Stimulated activated CD8-positive, alpha-beta memory T cell treated with anti-CD3 and anti-CD28 coated beads, Interleukin-4, amount 100 ng/mL, for 48 hours (primary cell): ENCODE measurements at regions not wholly inside any gene's neighbourhood (a gene's known extent, or its start where the extent isn't known, plus 50 kb on each side); places are given as distances from the start of the nearest gene placed in this dataset.
"Not testable (repeated sequence)": the region's sequence is repeated elsewhere in the genome, so short reads cannot be mapped to it uniquely, and the experiment has no call there.

Experiments used
- DNase-seq: peaks from one replicate; pipeline ENCODE4 v3.0.0-alpha.2; 2020

DNA sequence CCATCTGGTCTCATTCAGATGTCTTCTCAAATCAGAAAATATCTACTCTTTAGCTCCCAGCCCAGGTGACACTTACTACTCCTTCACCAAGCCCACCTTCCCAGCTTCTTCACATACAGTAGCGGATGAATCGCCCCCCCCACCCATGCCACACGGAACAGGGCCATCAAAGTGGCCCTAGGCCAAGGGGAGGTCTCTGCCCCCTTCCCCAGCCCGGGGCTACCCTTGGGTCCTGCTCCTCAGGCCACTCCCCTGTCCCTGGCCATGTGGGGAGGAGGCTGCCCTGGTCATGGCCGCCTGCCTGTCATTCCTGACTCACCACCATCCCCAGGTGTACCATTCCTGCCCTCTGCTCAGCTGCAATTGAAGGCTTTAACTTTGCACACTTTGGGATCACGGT lies 142.8 kb downstream of the NECTIN1 start:
- DNase-seq: no peak

- no peak for DNase-seq
These were observed 143.8 kb downstream of the NECTIN1 start for GRCh38 chr11:119585043-119585781.

- peak; percentile 25 for DNase-seq
These were observed 144.6 kb downstream of the NECTIN1 start for GRCh38 chr11:119584193-119585042.

DNA sequence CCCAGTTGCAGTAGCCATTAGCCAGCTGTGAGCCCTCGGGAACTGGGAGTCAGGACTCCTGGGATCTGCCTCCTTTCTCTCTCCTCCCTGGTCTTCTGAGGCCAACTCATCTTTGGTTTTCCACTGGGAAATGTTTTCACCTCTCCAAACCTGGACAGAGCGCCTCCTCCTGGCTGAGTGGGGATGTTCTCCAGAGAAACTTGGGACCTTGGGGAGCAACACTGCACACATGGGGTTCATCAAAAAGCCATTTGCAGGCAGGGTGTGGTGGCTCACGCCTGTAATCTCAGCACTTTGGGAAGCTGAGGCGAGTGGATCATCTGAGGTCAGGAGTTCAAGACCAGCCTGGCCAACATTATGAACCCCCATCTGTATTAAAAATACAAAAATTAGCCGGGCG lies 145.4 kb downstream of the NECTIN1 start:
- no peak for DNase-seq

DNA sequence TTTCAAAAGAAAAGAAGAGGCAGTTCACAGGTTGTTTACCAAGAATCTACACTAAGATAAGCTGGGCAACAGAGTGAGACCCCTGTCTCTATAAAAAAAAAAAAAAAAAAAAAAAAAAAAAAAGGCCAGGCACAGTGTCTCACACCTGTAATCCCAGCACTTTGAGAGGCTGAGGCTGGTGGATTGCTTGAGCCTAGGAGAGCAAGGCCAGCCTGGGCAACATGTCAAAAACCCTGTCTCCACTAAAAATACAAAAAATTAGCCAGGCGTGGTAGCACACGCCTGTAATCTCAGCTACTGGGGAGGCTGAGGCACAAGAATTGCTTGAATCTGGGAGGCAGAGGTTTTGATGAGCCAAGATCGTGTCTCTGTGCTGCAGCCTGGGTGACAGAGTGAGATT lies 147.6 kb downstream of the NECTIN1 start:
- not testable (repeated sequence) for DNase-seq

- no peak for DNase-seq
These were observed 148.2 kb downstream of the NECTIN1 start for GRCh38 chr11:119580751-119581150.

- DNase-seq: no peak
These were observed 148.9 kb downstream of the NECTIN1 start for GRCh38 chr11:119580081-119580480.

DNA sequence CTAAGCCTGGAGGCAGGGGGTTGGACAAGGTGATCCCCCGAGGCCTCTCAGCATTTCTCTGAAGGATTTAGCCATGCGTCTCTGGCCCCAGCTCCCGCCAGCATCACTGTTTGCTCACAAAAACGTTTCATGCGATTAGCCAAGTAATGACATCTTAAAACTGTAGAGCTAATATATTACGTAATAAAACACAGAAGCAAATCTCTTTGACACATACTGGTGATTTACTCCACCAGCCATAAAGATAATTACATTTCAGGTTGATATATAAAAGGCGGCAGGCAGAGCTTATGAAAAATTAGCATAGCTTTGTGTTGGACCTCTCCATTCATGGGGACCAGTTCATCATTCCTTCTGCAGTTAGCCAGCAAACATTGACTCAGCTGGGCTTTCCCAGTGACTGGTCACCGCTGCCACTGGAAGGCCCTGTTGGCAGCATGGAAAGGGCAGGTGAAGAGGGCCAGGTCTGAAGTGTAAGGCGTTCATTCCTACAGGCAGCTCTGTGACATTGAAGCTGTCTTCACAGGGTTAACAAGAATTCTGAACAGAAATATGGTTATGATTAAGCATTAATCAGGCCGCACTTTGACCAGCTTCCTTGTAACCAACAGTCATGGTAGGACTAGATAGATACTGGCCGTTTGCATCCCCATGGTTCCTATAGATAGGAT lies 150.3 kb downstream of the NECTIN1 start:
- DNase-seq: no peak

DNA sequence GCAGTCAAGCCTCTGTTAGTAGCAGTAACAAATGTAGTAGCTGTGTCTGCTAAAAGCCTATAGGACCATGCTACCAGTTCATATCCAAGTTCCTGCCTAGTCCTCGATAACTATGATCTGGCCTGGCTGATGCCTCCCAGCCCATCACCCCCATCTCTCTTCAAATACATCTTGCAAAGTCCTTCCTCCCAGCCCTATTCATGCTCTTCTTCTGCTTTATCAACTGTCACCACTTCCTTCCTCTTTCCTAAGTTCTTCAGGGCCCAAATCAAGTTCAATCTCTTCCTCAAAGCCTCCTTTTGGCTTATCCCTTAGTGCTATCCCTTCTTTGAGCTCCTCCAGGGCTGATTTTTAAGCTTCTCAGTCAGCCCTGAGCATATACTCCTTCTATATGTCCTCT lies 150.9 kb upstream of the THY1 start:
- no peak for DNase-seq

DNA sequence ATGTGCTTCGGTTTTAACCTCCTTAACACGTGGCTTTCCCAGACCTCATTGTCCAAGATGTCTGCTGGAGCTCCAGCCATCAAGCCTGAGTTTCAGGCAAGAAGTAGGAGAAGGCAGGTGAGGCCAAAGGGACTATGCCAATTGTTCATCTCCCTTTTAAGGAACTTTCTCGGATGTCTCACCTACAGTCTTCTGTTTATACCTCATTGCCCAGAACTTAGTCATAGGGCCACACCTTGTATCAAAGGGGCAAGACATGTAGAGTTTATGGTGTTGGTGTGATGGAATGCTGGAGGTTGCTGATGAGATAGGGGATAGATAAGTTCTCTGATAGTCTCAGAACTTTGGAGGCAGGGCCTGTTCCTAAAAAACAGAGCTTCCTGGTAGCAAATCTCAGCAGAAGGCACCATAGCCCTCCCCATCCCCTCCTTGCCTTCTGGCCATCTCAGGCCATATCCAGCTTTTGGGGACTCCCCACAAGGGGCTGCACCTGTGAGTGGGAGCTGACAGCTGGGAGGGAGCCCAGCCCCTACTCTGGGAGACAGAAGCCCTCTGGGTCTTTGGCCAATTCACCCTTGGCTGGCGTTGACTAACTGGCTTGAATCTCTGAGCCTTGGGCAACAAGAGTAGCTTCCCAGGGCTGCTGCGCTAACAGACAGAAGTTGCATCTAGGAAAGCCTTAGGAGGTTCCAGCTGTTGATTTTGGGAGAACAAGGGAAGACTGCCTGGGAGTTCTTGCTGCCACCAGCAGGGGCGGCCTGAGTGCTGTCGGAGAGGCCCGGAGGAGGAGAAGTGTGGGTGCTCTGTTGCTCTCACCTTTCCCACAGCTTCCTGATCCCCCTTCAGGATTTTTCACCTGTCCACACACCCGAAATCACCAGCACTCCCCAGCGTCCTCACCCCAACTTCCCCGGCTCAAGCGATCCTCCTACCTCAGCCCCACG lies 149.8 kb upstream of the THY1 start:
- DNase-seq: no peak

DNA sequence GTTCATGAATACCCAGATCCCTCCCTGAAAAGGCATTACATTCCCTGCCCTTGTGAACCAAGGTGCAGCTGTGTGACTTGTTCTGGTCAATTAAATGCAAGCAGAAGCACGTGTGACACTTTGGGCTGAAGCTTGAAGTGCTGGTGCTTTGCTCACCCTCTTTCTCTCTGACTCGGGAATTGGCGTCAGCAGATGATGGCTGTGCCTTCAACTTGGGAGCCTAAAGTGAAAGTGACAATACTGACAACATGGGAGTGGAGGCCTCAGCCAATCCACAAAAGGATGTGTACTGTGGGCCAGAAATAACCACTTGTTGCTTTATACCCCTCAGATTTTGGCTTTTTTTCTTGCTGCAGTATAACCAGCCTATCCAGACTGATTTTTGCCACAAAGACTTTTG lies 148.3 kb upstream of the THY1 start:
- DNase-seq: no peak

DNA sequence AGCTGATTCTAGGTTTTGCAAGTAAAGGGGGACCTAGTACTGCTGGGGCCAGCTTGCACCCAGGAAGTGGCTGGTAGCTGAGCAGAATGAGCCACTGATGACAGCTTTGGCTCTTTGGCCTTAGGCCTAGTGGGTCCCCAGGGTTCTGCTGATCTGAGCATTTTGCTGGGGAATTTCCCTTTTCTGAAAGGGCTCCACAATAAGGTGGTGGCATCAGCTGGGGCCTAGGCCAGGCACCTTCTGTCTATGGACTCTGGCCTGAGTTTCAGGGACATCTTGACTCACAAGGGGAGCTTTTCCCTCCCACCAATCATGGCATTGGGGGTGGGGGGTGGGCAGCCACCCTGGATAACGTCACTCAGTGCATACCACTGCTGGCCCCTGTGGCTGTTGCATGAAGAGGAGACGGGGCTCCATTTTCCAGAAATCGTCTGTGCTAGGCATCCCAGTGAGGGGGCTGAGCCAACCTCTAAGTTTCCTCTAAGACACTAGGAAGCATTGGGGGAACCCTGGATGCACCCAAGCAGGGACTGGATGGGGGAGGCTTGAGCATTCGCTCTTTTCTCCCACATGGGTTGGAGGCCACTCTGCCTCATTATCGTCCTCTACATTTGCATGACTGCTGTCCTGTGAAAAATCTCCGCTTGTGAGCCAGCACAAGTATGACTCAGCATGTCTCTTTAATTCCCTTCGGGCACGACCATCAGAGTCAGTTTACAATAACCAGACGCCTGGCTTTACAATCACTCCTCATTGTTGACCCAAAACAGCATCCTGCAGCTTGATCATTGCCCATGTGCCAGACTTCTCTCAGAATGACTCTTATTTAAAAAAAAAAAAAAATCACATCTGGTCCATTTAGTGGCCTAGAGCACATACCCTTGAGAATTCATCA lies 145.0 kb upstream of the THY1 start:
- DNase-seq: no peak

GRCh38 chr11:119566319-119566718 lies 143.3 kb upstream of the THY1 start:
- no peak for DNase-seq

- DNase-seq: not testable (repeated sequence)
These were observed 142.7 kb upstream of the THY1 start for GRCh38 chr11:119565693-119566092.

- DNase-seq: no peak
These were observed 138.0 kb upstream of the THY1 start for GRCh38 chr11:119560961-119561360.

- DNase-seq: no peak
These were observed 137.3 kb upstream of the THY1 start for GRCh38 chr11:119560291-119560690.

GRCh38 chr11:119552106-119552485 lies 129.1 kb upstream of the THY1 start:
- no peak for DNase-seq

GRCh38 chr11:119551420-119552105 lies 128.6 kb upstream of the THY1 start:
- no peak for DNase-seq

- DNase-seq: no peak
These were observed 127.2 kb upstream of the THY1 start for GRCh38 chr11:119550053-119550752.

- DNase-seq: no peak
These were observed 124.5 kb upstream of the THY1 start for GRCh38 chr11:119547511-119547910.
